Keratinocyte (primary cell): ENCODE measurements at regions not wholly inside any gene's neighbourhood (a gene's known extent, or its start where the extent isn't known, plus 50 kb on each side); places are given as distances from the start of the nearest gene placed in this dataset.

Experiments
- DNase-seq: peaks from one replicate; pipeline ENCODE4 v3.0.0-alpha.2; 2011; ENCODE audit warnings: low read depth, missing footprints, low spot score
- FAIRE-seq: peaks from 2 replicates; lab custom pipeline; 2011; peaks lifted over from hg19 to GRCh38; lab: Jason Lieb, UNC
- H2AFZ ChIP-seq: 2 replicates; pipeline ENCODE4 v1.6.0; 2012; ENCODE audit warnings: low read length, control low read depth, inconsistent platforms; ENCODE audit not compliant: control insufficient read depth
- H3K27ac ChIP-seq: 2 replicates; pipeline ENCODE4 v1.5.1; 2011; ENCODE audit warnings: low read length; ENCODE audit not compliant: control insufficient read depth, insufficient read depth
- H3K27me3 ChIP-seq: 3 replicates; pipeline ENCODE4 v1.6.0; 2011; ENCODE audit warnings: low read length; ENCODE audit not compliant: control insufficient read depth, insufficient read depth; ENCODE audit errors: extremely low read depth
- H3K36me3 ChIP-seq, 2 experiments: 2 replicates in 1 of 2; 3 replicates in 1 of 2; pipeline ENCODE4 v1.5.1; 2011; ENCODE audit warnings: low read length in 2 of 2, mild to moderate bottlenecking in 1 of 2; ENCODE audit not compliant: control insufficient read depth in 2 of 2, insufficient read depth in 2 of 2; ENCODE audit errors: extremely low read depth in 1 of 2
- H3K4me1 ChIP-seq: 3 replicates; pipeline ENCODE4 v1.5.1; 2011; ENCODE audit warnings: low read length; ENCODE audit not compliant: control insufficient read depth, insufficient read depth; ENCODE audit errors: extremely low read depth
- H3K4me2 ChIP-seq: 3 replicates; pipeline ENCODE4 v1.6.0; 2011; ENCODE audit warnings: low read depth, low read length; ENCODE audit not compliant: control insufficient read depth, insufficient read depth; ENCODE audit errors: extremely low read depth
- H3K4me3 ChIP-seq, 3 experiments: fragments of 200-600 bp in 1 of 3; sonication (generic) in 1 of 3; 2 replicates in 2 of 3; 3 replicates in 1 of 3; pipeline ENCODE4 v1.5.1; 2011 to 2016; ENCODE audit warnings: low read length in 3 of 3, mild to moderate bottlenecking in 3 of 3, control low read depth in 2 of 3, inconsistent platforms in 1 of 3, low read depth in 1 of 3, mixed read lengths in 1 of 3, mixed run types in 1 of 3, moderate library complexity in 1 of 3; ENCODE audit not compliant: control insufficient read depth in 2 of 3, insufficient read depth in 2 of 3; ENCODE audit errors: extremely low read depth in 1 of 3
- H3K79me2 ChIP-seq: 2 replicates; pipeline ENCODE4 v1.6.0; 2012; ENCODE audit warnings: low read length; ENCODE audit not compliant: control insufficient read depth, insufficient read depth
- H3K9ac ChIP-seq: 3 replicates; pipeline ENCODE4 v1.6.0; 2011; ENCODE audit warnings: low read length; ENCODE audit not compliant: control insufficient read depth, insufficient read depth; ENCODE audit errors: extremely low read depth
- H3K9me1 ChIP-seq: 3 replicates; pipeline ENCODE4 v1.6.0; 2011; ENCODE audit warnings: low read length; ENCODE audit not compliant: control insufficient read depth, insufficient read depth; ENCODE audit errors: extremely low read depth
- H3K9me3 ChIP-seq: 2 replicates; pipeline ENCODE4 v1.5.1; 2012; ENCODE audit warnings: low read depth, low read length; ENCODE audit not compliant: control insufficient read depth
- H4K20me1 ChIP-seq: 3 replicates; pipeline ENCODE4 v1.6.0; 2011; ENCODE audit warnings: low read length; ENCODE audit not compliant: control insufficient read depth, insufficient read depth; ENCODE audit errors: extremely low read depth
- CTCF ChIP-seq, 3 experiments: IDR thresholded peaks in 1 of 3; conservative IDR thresholded peaks in 1 of 3; optimal IDR thresholded peaks in 1 of 3; 2 replicates in 2 of 3; 3 replicates in 1 of 3; pipeline versions ENCODE3 to v1.5.1; 2011; ENCODE audit warnings: low read length in 3 of 3, mild to moderate bottlenecking in 3 of 3, moderate library complexity in 2 of 3, control low read depth in 1 of 3, inconsistent platforms in 1 of 3; ENCODE audit not compliant: insufficient read depth in 2 of 3; ENCODE audit errors: extremely low read depth in 1 of 3
- EZH2 ChIP-seq: IDR thresholded peaks from one replicate; pipeline ENCODE4 v1.6.1; 2012; ENCODE audit warnings: inconsistent platforms, mild to moderate bottlenecking, low read length, moderate library complexity
- dilution Hi-C: fragments of 300-500 bp; cut with MboI; formaldehyde crosslinking; loops from one replicate; pipeline ENCODE4 v1.7.0; 2020; ENCODE audit warnings: low sequenced_read_pairs; ENCODE audit not compliant: extremely low pct_ligation_motif_present

- Histone ChIP-seq H3K79me2 (no peaks in the 10 kb centered on the region), H3K4me2 (no peak overlapping the region), H3K9me3 (no peaks in the 10 kb centered on the region), H3K27me3 (no peaks in the 10 kb centered on the region), H3K27ac (no peak overlapping the region), H3K9ac (no peak overlapping the region), H3K4me1 (no peaks in the 10 kb centered on the region), H3K36me3 (no peaks in the 10 kb centered on the region), H3K9me1 (no peaks in the 10 kb centered on the region), H2AFZ (no peak overlapping the region), H3K4me3 (no peak overlapping the region), H4K20me1 (no peaks in the 10 kb centered on the region)
- dilution Hi-C loops: no loop called here
- TF ChIP-seq CTCF (optimal IDR thresholded peaks at IDR 0.05 in 1 of 3, IDR thresholded peaks at IDR 0.05 in 1 of 3, conservative IDR thresholded peaks at IDR 0.05 in 1 of 3; ENCODE audit: extremely low read depth in 1 of 3, insufficient read depth in 2 of 3, low read length in 3 of 3): no peak
- no peak for TF ChIP-seq EZH2
- DNase-seq (no peak), FAIRE-seq (no peak)
Observed at GRCh38 chr13:103948426-103948825, 882.2 kb upstream of the SLC10A2 start.

GRCh38 chr13:103945836-103946235 lies 879.6 kb upstream of the SLC10A2 start:
- H4K20me1 ChIP-seq: no peaks in the 10 kb centered on the region
- FAIRE-seq (no peak), DNase-seq (no peak)
- no peak overlapping the region for H3K4me3 ChIP-seq
- H3K4me2 ChIP-seq: no peak overlapping the region
- H3K4me1 ChIP-seq: no peaks in the 10 kb centered on the region
- H3K27ac ChIP-seq: no peak overlapping the region
- H2AFZ ChIP-seq: no peak overlapping the region
- no peaks in the 10 kb centered on the region for H3K27me3 ChIP-seq
- no peaks in the 10 kb centered on the region for H3K9me1 ChIP-seq
- H3K9me3 ChIP-seq: no peaks in the 10 kb centered on the region
- H3K79me2 ChIP-seq: no peaks in the 10 kb centered on the region
- TF ChIP-seq CTCF (optimal IDR thresholded peaks at IDR 0.05 in 1 of 3, IDR thresholded peaks at IDR 0.05 in 1 of 3, conservative IDR thresholded peaks at IDR 0.05 in 1 of 3; ENCODE audit: extremely low read depth in 1 of 3, insufficient read depth in 2 of 3, low read length in 3 of 3): no peak
- no peak for TF ChIP-seq EZH2
- no peak overlapping the region for H3K9ac ChIP-seq
- no peaks in the 10 kb centered on the region for H3K36me3 ChIP-seq
- dilution Hi-C loops: no loop called here
